Mammary epithelial cell (primary cell): ENCODE measurements at regions not wholly inside any gene's neighbourhood (a gene's known extent, or its start where the extent isn't known, plus 50 kb on each side); places are given as distances from the start of the nearest gene placed in this dataset.

Experiments used
- EZH2 ChIP-seq: IDR thresholded peaks from 2 replicates; pipeline ENCODE4 v1.6.1; 2012; ENCODE audit warnings: low read length, inconsistent platforms, borderline replicate concordance
- TF ChIP-seq, protein P1 (sequence below), 2 donors: IDR thresholded peaks in 1 of 2; conservative IDR thresholded peaks in 1 of 2; 2 replicates each; pipeline ENCODE4 v1.5.1; 2011 to 2012; ENCODE audit warnings: inconsistent platforms in 2 of 2, low read length in 2 of 2, mild to moderate bottlenecking in 2 of 2, control low read depth in 1 of 2, low read depth in 1 of 2; ENCODE audit not compliant: insufficient read depth in 1 of 2; ENCODE audit errors: extremely low read depth in 1 of 2

DNA sequence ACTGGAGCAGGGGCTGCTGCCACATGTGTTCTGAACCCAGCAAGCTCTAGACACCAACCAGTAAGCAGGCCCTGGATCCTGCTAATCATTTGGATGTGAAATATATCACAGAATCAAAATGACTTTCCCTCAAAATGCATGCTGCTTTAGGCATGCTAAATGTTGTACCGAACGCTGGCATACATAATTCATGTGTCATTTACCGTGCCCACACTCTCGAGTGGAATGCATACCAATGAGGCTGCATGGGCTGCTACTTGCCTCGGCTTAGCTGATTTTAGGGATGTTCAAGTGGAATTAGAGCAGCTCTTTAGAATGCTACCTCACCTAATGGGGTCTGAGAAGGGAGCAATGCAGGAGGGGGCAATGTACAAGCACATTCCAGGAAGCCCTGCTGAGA, 509.6 kb upstream of the RAB6C start:
- TF ChIP-seq, protein P1, sequence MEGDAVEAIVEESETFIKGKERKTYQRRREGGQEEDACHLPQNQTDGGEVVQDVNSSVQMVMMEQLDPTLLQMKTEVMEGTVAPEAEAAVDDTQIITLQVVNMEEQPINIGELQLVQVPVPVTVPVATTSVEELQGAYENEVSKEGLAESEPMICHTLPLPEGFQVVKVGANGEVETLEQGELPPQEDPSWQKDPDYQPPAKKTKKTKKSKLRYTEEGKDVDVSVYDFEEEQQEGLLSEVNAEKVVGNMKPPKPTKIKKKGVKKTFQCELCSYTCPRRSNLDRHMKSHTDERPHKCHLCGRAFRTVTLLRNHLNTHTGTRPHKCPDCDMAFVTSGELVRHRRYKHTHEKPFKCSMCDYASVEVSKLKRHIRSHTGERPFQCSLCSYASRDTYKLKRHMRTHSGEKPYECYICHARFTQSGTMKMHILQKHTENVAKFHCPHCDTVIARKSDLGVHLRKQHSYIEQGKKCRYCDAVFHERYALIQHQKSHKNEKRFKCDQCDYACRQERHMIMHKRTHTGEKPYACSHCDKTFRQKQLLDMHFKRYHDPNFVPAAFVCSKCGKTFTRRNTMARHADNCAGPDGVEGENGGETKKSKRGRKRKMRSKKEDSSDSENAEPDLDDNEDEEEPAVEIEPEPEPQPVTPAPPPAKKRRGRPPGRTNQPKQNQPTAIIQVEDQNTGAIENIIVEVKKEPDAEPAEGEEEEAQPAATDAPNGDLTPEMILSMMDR (conservative IDR thresholded peaks at IDR 0.05 in 1 of 2, IDR thresholded peaks at IDR 0.05 in 1 of 2; ENCODE audit: extremely low read depth in 1 of 2, insufficient read depth in 1 of 2, low read depth in 1 of 2, low read length in 2 of 2) = no peak
- no peak for TF ChIP-seq EZH2
